Keratinocyte (primary cell): ENCODE measurements at regions not wholly inside any gene's neighbourhood (a gene's known extent, or its start where the extent isn't known, plus 50 kb on each side); places are given as distances from the start of the nearest gene placed in this dataset.

Experiments
- DNase-seq: peaks from one replicate; pipeline ENCODE4 v3.0.0-alpha.2; 2011; ENCODE audit warnings: low read depth, missing footprints, low spot score
- FAIRE-seq: peaks from 2 replicates; lab custom pipeline; 2011; peaks lifted over from hg19 to GRCh38; lab: Jason Lieb, UNC
- H2AFZ ChIP-seq: 2 replicates; pipeline ENCODE4 v1.6.0; 2012; ENCODE audit warnings: low read length, control low read depth, inconsistent platforms; ENCODE audit not compliant: control insufficient read depth
- H3K27ac ChIP-seq: 2 replicates; pipeline ENCODE4 v1.5.1; 2011; ENCODE audit warnings: low read length; ENCODE audit not compliant: control insufficient read depth, insufficient read depth
- H3K27me3 ChIP-seq: 3 replicates; pipeline ENCODE4 v1.6.0; 2011; ENCODE audit warnings: low read length; ENCODE audit not compliant: control insufficient read depth, insufficient read depth; ENCODE audit errors: extremely low read depth
- H3K36me3 ChIP-seq, 2 experiments: 2 replicates in 1 of 2; 3 replicates in 1 of 2; pipeline ENCODE4 v1.5.1; 2011; ENCODE audit warnings: low read length in 2 of 2, mild to moderate bottlenecking in 1 of 2; ENCODE audit not compliant: control insufficient read depth in 2 of 2, insufficient read depth in 2 of 2; ENCODE audit errors: extremely low read depth in 1 of 2
- H3K4me1 ChIP-seq: 3 replicates; pipeline ENCODE4 v1.5.1; 2011; ENCODE audit warnings: low read length; ENCODE audit not compliant: control insufficient read depth, insufficient read depth; ENCODE audit errors: extremely low read depth
- H3K4me2 ChIP-seq: 3 replicates; pipeline ENCODE4 v1.6.0; 2011; ENCODE audit warnings: low read depth, low read length; ENCODE audit not compliant: control insufficient read depth, insufficient read depth; ENCODE audit errors: extremely low read depth
- H3K4me3 ChIP-seq, 3 experiments: fragments of 200-600 bp in 1 of 3; sonication (generic) in 1 of 3; 2 replicates in 2 of 3; 3 replicates in 1 of 3; pipeline ENCODE4 v1.5.1; 2011 to 2016; ENCODE audit warnings: low read length in 3 of 3, mild to moderate bottlenecking in 3 of 3, control low read depth in 2 of 3, inconsistent platforms in 1 of 3, low read depth in 1 of 3, mixed read lengths in 1 of 3, mixed run types in 1 of 3, moderate library complexity in 1 of 3; ENCODE audit not compliant: control insufficient read depth in 2 of 3, insufficient read depth in 2 of 3; ENCODE audit errors: extremely low read depth in 1 of 3
- H3K79me2 ChIP-seq: 2 replicates; pipeline ENCODE4 v1.6.0; 2012; ENCODE audit warnings: low read length; ENCODE audit not compliant: control insufficient read depth, insufficient read depth
- H3K9ac ChIP-seq: 3 replicates; pipeline ENCODE4 v1.6.0; 2011; ENCODE audit warnings: low read length; ENCODE audit not compliant: control insufficient read depth, insufficient read depth; ENCODE audit errors: extremely low read depth
- H3K9me1 ChIP-seq: 3 replicates; pipeline ENCODE4 v1.6.0; 2011; ENCODE audit warnings: low read length; ENCODE audit not compliant: control insufficient read depth, insufficient read depth; ENCODE audit errors: extremely low read depth
- H3K9me3 ChIP-seq: 2 replicates; pipeline ENCODE4 v1.5.1; 2012; ENCODE audit warnings: low read depth, low read length; ENCODE audit not compliant: control insufficient read depth
- H4K20me1 ChIP-seq: 3 replicates; pipeline ENCODE4 v1.6.0; 2011; ENCODE audit warnings: low read length; ENCODE audit not compliant: control insufficient read depth, insufficient read depth; ENCODE audit errors: extremely low read depth
- EZH2 ChIP-seq: IDR thresholded peaks from one replicate; pipeline ENCODE4 v1.6.1; 2012; ENCODE audit warnings: inconsistent platforms, mild to moderate bottlenecking, low read length, moderate library complexity
- dilution Hi-C: fragments of 300-500 bp; cut with MboI; formaldehyde crosslinking; loops from one replicate; pipeline ENCODE4 v1.7.0; 2020; ENCODE audit warnings: low sequenced_read_pairs; ENCODE audit not compliant: extremely low pct_ligation_motif_present
- TF ChIP-seq, protein P1 (sequence below), 3 experiments: IDR thresholded peaks in 1 of 3; conservative IDR thresholded peaks in 1 of 3; optimal IDR thresholded peaks in 1 of 3; 2 replicates in 2 of 3; 3 replicates in 1 of 3; pipeline versions ENCODE3 to v1.5.1; 2011; ENCODE audit warnings: low read length in 3 of 3, mild to moderate bottlenecking in 3 of 3, moderate library complexity in 2 of 3, control low read depth in 1 of 3, inconsistent platforms in 1 of 3; ENCODE audit not compliant: insufficient read depth in 2 of 3; ENCODE audit errors: extremely low read depth in 1 of 3

DNA sequence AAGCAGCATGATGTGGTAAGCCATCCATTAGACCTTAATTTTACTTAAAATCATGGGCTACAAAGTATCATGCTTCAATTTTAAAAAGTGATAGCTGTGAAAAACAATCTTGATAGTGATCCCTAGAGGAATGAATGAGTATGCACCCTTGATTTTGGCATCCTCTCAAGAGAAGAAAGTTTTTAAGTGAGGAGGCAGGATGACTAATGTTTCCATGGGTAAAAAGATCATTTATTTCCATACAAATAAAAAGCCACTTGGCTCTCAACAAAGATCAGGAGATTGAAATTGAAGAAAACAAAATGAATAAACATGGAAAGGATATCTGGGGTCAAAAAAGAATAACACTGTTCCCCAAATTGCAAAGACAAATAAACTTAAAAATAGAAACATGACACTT is 305.4 kb downstream of the MEX3B start:
- no peak for FAIRE-seq
- Histone ChIP-seq H2AFZ (no peak overlapping the region), H3K79me2 (no peaks in the 10 kb centered on the region), H3K27ac (no peak overlapping the region), H3K4me1 (no peaks in the 10 kb centered on the region), H3K9me3 (no peaks in the 10 kb centered on the region), H3K4me2 (no peak overlapping the region), H3K4me3 (no peak overlapping the region), H3K27me3 (no peaks in the 10 kb centered on the region), H3K9me1 (no peaks in the 10 kb centered on the region), H3K9ac (no peak overlapping the region), H4K20me1 (no peaks in the 10 kb centered on the region), H3K36me3 (no peaks in the 10 kb centered on the region)
- dilution Hi-C loops: no loop called here
- no peak for TF ChIP-seq EZH2
- TF ChIP-seq, protein P1, sequence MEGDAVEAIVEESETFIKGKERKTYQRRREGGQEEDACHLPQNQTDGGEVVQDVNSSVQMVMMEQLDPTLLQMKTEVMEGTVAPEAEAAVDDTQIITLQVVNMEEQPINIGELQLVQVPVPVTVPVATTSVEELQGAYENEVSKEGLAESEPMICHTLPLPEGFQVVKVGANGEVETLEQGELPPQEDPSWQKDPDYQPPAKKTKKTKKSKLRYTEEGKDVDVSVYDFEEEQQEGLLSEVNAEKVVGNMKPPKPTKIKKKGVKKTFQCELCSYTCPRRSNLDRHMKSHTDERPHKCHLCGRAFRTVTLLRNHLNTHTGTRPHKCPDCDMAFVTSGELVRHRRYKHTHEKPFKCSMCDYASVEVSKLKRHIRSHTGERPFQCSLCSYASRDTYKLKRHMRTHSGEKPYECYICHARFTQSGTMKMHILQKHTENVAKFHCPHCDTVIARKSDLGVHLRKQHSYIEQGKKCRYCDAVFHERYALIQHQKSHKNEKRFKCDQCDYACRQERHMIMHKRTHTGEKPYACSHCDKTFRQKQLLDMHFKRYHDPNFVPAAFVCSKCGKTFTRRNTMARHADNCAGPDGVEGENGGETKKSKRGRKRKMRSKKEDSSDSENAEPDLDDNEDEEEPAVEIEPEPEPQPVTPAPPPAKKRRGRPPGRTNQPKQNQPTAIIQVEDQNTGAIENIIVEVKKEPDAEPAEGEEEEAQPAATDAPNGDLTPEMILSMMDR (optimal IDR thresholded peaks at IDR 0.05 in 1 of 3, IDR thresholded peaks at IDR 0.05 in 1 of 3, conservative IDR thresholded peaks at IDR 0.05 in 1 of 3; ENCODE audit: extremely low read depth in 1 of 3, insufficient read depth in 2 of 3, low read length in 3 of 3): no peak
- DNase-seq: no peak

DNA sequence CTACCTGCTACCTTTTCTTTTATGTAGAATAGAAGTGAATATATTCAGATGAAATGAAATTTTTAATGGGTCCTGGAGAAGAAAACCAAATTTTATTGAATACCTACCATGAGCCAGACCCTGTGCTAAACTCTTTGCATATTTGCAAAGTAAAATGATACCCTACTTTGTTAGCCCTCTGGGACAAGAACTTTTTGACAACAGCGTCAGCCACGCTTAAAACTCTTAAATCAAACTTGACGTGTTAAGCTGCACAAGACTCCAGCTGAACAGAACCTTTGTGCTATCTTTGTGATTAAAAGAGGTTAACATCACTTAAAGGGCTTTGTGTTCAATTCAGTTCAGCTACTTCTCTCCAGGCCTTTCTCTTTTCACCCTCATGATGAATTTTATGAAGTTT is 316.5 kb downstream of the MEX3B start:
- Histone ChIP-seq H2AFZ (no peak overlapping the region), H3K27me3 (no peaks in the 10 kb centered on the region), H4K20me1 (no peaks in the 10 kb centered on the region), H3K9ac (no peak overlapping the region), H3K4me3 (no peak overlapping the region), H3K27ac (no peak overlapping the region), H3K79me2 (no peaks in the 10 kb centered on the region), H3K36me3 (no peaks in the 10 kb centered on the region), H3K9me3 (no peaks in the 10 kb centered on the region), H3K9me1 (no peaks in the 10 kb centered on the region), H3K4me1 (no peaks in the 10 kb centered on the region), H3K4me2 (no peak overlapping the region)
- DNase-seq: no peak
- dilution Hi-C loops: no loop called here
- TF ChIP-seq, protein P1 (optimal IDR thresholded peaks at IDR 0.05 in 1 of 3, IDR thresholded peaks at IDR 0.05 in 1 of 3, conservative IDR thresholded peaks at IDR 0.05 in 1 of 3; ENCODE audit: extremely low read depth in 1 of 3, insufficient read depth in 2 of 3, low read length in 3 of 3): no peak
- no peak for TF ChIP-seq EZH2
- FAIRE-seq: no peak
